Right atrium auricular region (tissue), 2 donors: ENCODE measurements at regions not wholly inside any gene's neighbourhood (a gene's known extent, or its start where the extent isn't known, plus 50 kb on each side); places are given as distances from the start of the nearest gene placed in this dataset.
A peak's percentile ranks its signal among the peaks of the same experiment; 100 is the strongest.

Source experiments
- DNase-seq: peaks from one replicate; pipeline ENCODE4 v3.0.0-alpha.2; 2019; ENCODE audit warnings: low spot score
- H3K27ac ChIP-seq, 2 donors: fragments of 200-600 bp; sonication (generic); 1 replicate in 1 of 2; 2 replicates in 1 of 2; pipeline ENCODE4 v1.5.1; 2016 to 2019
- H3K27me3 ChIP-seq, 2 donors: fragments of 200-600 bp; sonication (generic); one replicate each; pipeline versions ENCODE4 v1.5.1 to v1.6.0; 2017 to 2019
- H3K36me3 ChIP-seq: fragments of 200-600 bp; sonication (generic); one replicate; pipeline ENCODE4 v1.5.1; 2016
- H3K4me1 ChIP-seq, 2 donors: fragments of 200-600 bp; sonication (generic); one replicate each; pipeline versions ENCODE4 v1.5.1 to v1.6.0; 2017 to 2019
- H3K4me3 ChIP-seq, 2 donors: fragments of 200-600 bp; sonication (generic); 1 replicate in 1 of 2; 2 replicates in 1 of 2; pipeline ENCODE4 v1.5.1; 2017 to 2019; ENCODE audit warnings: mild to moderate bottlenecking in 1 of 2, moderate library complexity in 1 of 2
- H3K9me3 ChIP-seq, 2 donors: fragments of 200-600 bp; sonication (generic); one replicate each; pipeline ENCODE4 v1.5.1; 2019
- CTCF ChIP-seq, 2 donors: fragments of 200-600 bp; sonication (generic); IDR thresholded peaks; one replicate each; pipeline ENCODE4 v1.5.1; 2019; ENCODE audit warnings: antibody characterized with exemption in 2 of 2

- no peaks in the 10 kb centered on the region for H3K36me3 ChIP-seq
- H3K9me3 ChIP-seq = no peaks in the 10 kb centered on the region
- no peak overlapping the region for H3K4me3 ChIP-seq
- no peaks in the 10 kb centered on the region for H3K27me3 ChIP-seq
- no peak for DNase-seq
- no peak overlapping the region for H3K27ac ChIP-seq
- no peak for TF ChIP-seq CTCF (IDR thresholded peaks at IDR 0.05)
- H3K4me1 ChIP-seq = no peaks in the 10 kb centered on the region
Measured at GRCh38 chr4:124321364-124321763, 391.2 kb downstream of the ANKRD50 start.

- H3K4me1 ChIP-seq = no peaks in the 10 kb centered on the region
- H3K27me3 ChIP-seq = no peaks in the 10 kb centered on the region
- no peaks in the 10 kb centered on the region for H3K9me3 ChIP-seq
- H3K36me3 ChIP-seq = no peaks in the 10 kb centered on the region
- no peak for DNase-seq
- H3K4me3 ChIP-seq = no peak overlapping the region
- no peak overlapping the region for H3K27ac ChIP-seq
- peak; percentile 15 to 79 for TF ChIP-seq CTCF (IDR thresholded peaks at IDR 0.05)
Measured at GRCh38 chr4:124322234-124323065, 390.1 kb downstream of the ANKRD50 start.

- no peaks in the 10 kb centered on the region for H3K9me3 ChIP-seq
- DNase-seq = no peak
- H3K27me3 ChIP-seq = no peaks in the 10 kb centered on the region
- H3K27ac ChIP-seq = no peak overlapping the region
- no peaks in the 10 kb centered on the region for H3K36me3 ChIP-seq
- no peaks in the 10 kb centered on the region for H3K4me1 ChIP-seq
- H3K4me3 ChIP-seq = no peak overlapping the region
- TF ChIP-seq CTCF (IDR thresholded peaks at IDR 0.05) = no peak
Measured at GRCh38 chr4:124325690-124326089, 386.8 kb downstream of the ANKRD50 start.

- no peaks in the 10 kb centered on the region for H3K36me3 ChIP-seq
- H3K27me3 ChIP-seq = no peaks in the 10 kb centered on the region
- no peaks in the 10 kb centered on the region for H3K4me1 ChIP-seq
- H3K4me3 ChIP-seq = no peak overlapping the region
- no peak overlapping the region for H3K27ac ChIP-seq
- no peak for DNase-seq
- H3K9me3 ChIP-seq = no peaks in the 10 kb centered on the region
- TF ChIP-seq CTCF (IDR thresholded peaks at IDR 0.05) = no peak
Measured at GRCh38 chr4:124329134-124329533, 383.4 kb downstream of the ANKRD50 start.

- no peak for TF ChIP-seq CTCF (IDR thresholded peaks at IDR 0.05)
- no peak for DNase-seq
- Histone ChIP-seq H3K4me3 (no peak overlapping the region), H3K4me1 (no peaks in the 10 kb centered on the region), H3K27me3 (no peaks in the 10 kb centered on the region), H3K9me3 (no peaks in the 10 kb centered on the region), H3K36me3 (no peaks in the 10 kb centered on the region), H3K27ac (no peak overlapping the region)
Measured at GRCh38 chr4:124330045-124330444, 382.5 kb downstream of the ANKRD50 start.

- H3K4me1 ChIP-seq = no peaks in the 10 kb centered on the region
- no peak for DNase-seq
- no peaks in the 10 kb centered on the region for H3K9me3 ChIP-seq
- no peaks in the 10 kb centered on the region for H3K27me3 ChIP-seq
- H3K27ac ChIP-seq = no peak overlapping the region
- H3K4me3 ChIP-seq = no peak overlapping the region
- H3K36me3 ChIP-seq = no peaks in the 10 kb centered on the region
- TF ChIP-seq CTCF (IDR thresholded peaks at IDR 0.05) = no peak
Measured at GRCh38 chr4:124331781-124332180, 380.8 kb downstream of the ANKRD50 start.
